HG02571 (cell line): ENCODE measurements at regions not wholly inside any gene's neighbourhood (a gene's known extent, or its start where the extent isn't known, plus 50 kb on each side); places are given as distances from the start of the nearest gene placed in this dataset.

Source experiments
- ATAC-seq: cut with Tn5 transposase; IDR thresholded peaks from one replicate; pipeline ENCODE4 v1.9.1; 2021; ENCODE audit warnings: mild to moderate bottlenecking, moderate library complexity; ENCODE audit not compliant: unreplicated experiment

DNA sequence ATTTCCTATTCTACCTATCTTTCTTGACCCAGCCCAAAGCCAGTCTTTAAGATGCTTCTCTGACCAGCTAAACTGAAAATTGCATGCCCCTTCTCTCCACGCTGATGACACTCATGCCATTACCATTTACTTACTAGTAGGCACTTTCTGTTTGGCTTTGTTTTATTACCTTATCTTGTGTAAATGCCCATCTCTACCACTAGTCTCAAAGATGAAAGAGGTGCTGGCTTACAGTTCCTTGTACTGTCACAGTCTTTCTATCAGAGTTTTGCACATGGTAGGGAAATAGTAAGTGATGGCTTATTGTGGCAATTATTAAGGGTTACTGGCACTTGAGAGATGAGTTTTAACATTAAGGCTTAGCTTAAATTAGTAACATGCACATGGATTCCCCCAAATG, 352.1 kb downstream of the RBM43 start:
- peak; percentile 12 for ATAC-seq

- ATAC-seq, result peak; percentile 71
These were observed 352.6 kb downstream of the RBM43 start for GRCh38 chr2:150909090-150909489.

- ATAC-seq, result no peak
These were observed 354.2 kb downstream of the RBM43 start for GRCh38 chr2:150907466-150907865.

- ATAC-seq, result no peak
These were observed 358.2 kb downstream of the RBM43 start for GRCh38 chr2:150903461-150903860.

DNA sequence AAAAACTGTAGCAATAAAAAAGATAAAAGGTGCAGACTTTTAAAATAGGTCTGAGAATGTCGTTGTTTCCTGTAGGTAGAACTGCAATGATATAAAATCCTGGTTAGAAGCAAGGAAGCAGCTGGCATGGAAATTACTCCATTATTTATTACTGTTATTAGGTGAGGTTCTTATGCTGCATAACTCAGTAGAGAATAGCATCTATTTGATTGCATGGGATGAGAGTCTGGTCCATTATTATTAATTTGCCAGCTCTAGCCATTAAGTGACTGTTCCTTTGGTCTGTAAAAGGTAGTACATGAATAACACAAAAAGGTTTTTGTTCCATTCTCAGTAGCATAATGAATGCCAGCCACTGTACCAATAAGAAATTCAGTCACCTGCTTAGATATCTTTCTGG, 358.6 kb downstream of the RBM43 start:
- no peak for ATAC-seq

GRCh38 chr2:150900913-150901312, 360.8 kb downstream of the RBM43 start:
- no peak for ATAC-seq

GRCh38 chr2:150895968-150896367, 365.7 kb downstream of the RBM43 start:
- no peak for ATAC-seq

DNA sequence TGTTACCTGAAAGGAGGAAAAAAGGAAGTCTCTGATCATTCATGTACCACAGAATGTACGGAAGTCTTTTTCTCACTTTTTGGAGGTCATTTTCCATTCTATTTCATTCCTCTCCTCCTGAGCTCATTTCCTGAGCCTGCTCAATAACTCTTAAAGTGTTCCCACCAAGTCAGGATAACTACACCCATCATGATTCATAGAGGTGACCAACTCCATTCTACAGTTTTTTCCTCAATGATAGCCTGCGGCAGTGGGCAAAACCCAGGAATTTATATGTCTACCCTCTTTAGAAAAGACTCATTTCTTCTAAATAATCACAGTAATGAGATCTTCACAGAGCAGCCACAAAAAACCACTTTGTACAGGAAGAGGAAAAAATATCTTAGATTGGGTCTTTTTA, 372.5 kb downstream of the RBM43 start:
- no peak for ATAC-seq

DNA sequence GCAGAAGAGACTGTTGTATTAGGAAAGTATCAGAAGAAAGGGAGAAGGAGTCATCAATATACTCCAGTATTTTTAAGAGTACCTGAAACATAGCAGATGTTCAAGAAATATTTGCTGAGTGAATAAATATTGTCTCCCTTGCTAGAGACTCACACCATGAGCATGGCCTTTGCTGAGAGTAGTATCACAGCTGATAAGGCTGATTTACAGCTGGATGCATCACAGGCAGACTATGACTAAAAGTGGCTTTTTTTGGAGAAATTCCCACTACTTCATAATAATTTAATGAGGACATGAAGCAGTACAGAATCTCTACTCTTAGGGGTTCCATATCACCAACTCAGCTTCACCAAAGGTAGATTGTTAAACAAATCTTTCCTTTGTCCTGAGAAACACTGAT, 373.3 kb downstream of the RBM43 start:
- no peak for ATAC-seq

- no peak for ATAC-seq
These were observed 373.7 kb downstream of the RBM43 start for GRCh38 chr2:150887926-150888325.

DNA sequence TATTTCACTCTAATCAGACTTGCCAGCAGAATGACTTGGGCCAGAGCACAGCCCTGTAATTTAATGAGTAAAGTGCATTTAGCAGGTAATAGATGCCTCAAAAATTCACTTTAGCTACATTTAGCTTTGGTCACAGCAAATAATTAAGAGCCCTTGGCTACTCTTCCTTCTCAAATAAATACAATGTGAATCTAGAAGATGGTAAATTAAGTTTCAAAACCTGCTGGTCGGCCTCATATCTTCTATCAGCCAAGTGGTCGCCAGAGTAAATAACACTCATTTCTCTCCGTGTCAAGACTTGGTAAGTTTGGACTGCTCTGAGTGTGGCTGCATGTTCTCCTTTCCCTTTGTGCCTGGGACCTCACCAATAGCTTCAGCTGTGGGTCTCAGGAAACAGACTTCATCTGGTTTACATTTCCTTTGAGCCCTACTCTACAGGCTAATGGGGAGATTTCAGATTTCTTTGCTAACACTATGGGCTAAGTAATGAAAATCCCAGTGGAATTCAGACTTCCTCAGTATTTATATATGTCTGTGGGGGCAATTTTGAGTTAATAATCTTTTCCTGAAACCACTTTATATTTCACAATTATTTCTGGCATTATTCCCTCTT, 375.8 kb downstream of the RBM43 start:
- ATAC-seq, result no peak

GRCh38 chr2:150885236-150885635, 376.4 kb downstream of the RBM43 start:
- ATAC-seq, result no peak

DNA sequence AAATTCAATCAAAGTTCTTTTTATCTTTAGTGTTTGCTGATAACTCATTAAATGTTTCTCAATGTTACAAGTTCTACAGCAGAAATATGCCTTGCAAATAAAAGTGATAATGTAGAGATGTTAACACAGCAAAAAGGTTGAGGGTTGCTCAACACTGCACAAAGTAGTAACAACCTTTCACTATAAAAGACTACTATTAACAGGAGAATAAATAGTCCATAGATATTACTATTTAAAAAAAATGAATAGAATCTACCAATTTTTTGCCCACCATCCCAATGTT, 378.1 kb downstream of the RBM43 start:
- ATAC-seq, result no peak

DNA sequence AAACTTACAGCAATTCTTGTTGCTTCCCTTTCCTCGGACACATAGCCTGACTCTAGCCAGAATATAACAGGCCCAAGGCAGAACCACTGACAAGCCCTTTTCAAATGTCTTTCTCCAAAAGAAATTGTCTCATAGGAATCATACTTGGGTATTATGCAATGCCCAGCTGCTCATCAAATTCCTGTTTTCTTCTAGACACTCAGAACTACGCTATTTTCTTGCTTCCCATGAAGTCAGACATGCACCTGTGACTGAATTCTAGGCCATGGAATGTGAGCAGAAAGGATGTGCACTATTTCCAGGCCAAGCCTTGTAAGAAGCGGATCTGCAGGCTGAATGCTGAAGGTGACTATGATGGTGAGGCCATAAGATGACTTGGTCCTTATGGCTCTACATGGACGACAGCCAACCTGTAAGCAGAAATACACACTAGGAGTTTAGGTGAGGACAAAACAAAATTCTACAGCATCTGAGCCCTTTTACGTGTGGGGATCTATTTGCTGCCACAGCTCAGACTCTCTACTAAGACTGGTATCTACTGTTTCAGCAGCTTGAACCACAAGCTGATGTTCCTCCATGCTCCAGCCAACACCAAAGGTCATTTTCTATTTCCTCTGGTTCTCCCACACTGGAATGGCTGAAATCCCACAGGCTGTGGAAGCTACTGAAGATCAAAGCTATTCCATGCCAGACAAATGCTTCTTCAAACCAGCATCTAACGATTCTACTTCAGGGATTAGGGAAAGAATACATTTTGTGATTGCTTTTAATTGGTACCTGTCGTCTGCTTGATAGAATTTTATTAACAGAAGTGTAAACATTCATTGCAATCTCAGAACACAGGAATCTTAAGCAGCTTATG, 378.7 kb downstream of the RBM43 start:
- ATAC-seq, result no peak

GRCh38 chr2:150880986-150881385, 380.7 kb downstream of the RBM43 start:
- ATAC-seq, result no peak

DNA sequence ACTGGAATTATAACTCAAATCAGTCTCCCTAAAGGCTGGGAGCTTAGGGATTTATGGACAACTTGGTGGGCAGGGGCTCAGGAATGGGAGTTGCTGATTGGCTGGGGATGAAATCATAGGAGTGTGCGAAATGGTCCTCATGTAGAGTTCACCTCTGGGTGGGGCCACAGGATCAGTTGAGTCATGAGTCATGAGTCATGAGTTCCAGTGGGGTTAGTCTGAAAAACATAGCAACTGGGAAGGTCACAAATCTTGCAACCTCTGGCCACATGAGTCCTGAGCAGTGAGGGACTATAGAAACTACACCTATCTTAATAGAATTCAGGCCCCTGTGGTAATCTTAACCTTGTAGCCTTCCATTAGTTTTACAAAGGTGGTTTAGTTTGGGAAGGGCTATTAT, 383.3 kb downstream of the RBM43 start:
- ATAC-seq, result no peak

DNA sequence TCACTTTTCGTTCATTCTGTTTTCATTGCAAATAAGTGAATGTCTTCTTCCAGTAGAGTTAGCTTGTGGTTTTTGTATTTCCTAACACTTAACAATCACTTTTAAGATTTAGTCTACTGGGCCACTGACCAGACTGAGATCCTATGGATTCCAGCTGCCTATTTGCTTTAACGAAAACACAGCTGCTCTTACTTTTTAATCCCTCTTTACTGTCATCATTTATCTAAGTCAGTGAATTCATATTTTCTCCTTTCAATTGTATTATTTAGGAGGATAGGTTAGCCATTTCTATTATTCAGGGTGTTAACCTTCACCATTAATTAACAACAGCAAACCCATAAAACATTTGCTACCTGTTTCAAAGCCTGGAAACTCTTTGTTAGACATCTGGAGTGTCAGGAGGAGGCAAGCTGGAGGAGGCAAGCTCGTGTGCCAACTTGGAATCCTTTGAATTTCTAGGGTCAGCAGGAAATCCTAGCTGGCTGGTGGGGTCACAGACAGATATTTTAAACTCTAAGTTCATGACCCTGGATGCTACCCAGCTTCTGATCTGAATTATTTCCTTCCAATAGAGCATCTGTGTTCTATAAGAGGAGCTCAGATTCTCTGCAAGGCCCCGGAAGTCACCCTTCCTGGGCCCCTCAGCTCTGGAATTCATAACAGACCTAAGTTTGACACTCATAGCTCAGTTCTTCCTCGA, 385.3 kb downstream of the RBM43 start:
- ATAC-seq, result no peak

- no peak for ATAC-seq
These were observed 385.9 kb upstream of the RND3 start for GRCh38 chr2:150873396-150873772.

GRCh38 chr2:150872756-150873395, 385.4 kb upstream of the RND3 start:
- ATAC-seq, result no peak

GRCh38 chr2:150866431-150866830, 379.0 kb upstream of the RND3 start:
- ATAC-seq, result no peak

- no peak for ATAC-seq
These were observed 376.2 kb upstream of the RND3 start for GRCh38 chr2:150863691-150864090.

DNA sequence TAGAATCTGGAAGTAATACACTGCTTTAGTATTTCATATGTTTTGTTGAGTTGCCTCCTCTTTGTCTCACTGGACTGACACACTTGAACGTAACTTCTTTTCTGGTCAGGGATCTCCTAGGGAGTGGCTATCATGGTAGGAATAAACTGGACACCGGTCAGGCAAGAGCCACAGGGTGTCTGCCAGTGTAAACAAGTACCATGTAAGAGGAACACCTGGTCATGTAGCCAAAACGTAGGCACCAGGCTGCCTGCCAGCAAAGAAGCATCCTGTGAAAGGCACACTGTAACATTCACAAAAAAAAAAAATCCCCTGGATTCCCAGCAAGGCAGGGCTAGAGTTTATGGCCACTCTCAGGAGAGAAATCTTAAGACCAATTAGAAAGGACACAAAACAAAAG, 372.8 kb upstream of the RND3 start:
- no peak for ATAC-seq
